Spleen (tissue), 7 donors: ENCODE measurements at regions not wholly inside any gene's neighbourhood (a gene's known extent, or its start where the extent isn't known, plus 50 kb on each side); places are given as distances from the start of the nearest gene placed in this dataset.

Experiments
- POLR2A ChIP-seq, 3 donors: fragments of 450-650 bp; IDR thresholded peaks; one replicate each; pipeline ENCODE4 v1.5.1; 2017; ENCODE audit warnings: antibody characterized with exemption in 3 of 3, mild to moderate bottlenecking in 1 of 3
- POLR2AphosphoS5 ChIP-seq, 3 donors: sonication (generic); formaldehyde crosslinking; IDR thresholded peaks; one replicate each; pipeline ENCODE4 v1.5.1; 2017; ENCODE audit warnings: antibody characterized with exemption in 3 of 3
- TF ChIP-seq, protein P1 (sequence below), 11 experiments: fragments of 200-600 bp in 7 of 11; fragments of 450-650 bp in 4 of 11; sonication (generic) in 4 of 11; IDR thresholded peaks in 8 of 11; conservative IDR thresholded peaks in 3 of 11; 1 replicate in 7 of 11; 2 replicates in 4 of 11; pipeline versions ENCODE4 v1.4.0 to v1.8.0; 2016 to 2021; ENCODE audit warnings: antibody characterized with exemption in 11 of 11, inconsistent platforms in 4 of 11, mild to moderate bottlenecking in 1 of 11
- donor health status: DM: no; HTN: no; CAD: no; lungs with moderate emphysema.
- donor health status: DM: no; HTN: no; CAD: no.
- donor health status: DM: no; HTN: no; CAD: no.

- TF ChIP-seq POLR2A (IDR thresholded peaks at IDR 0.05) (no peak), POLR2AphosphoS5 (IDR thresholded peaks at IDR 0.05) (no peak)
- TF ChIP-seq, protein P1, sequence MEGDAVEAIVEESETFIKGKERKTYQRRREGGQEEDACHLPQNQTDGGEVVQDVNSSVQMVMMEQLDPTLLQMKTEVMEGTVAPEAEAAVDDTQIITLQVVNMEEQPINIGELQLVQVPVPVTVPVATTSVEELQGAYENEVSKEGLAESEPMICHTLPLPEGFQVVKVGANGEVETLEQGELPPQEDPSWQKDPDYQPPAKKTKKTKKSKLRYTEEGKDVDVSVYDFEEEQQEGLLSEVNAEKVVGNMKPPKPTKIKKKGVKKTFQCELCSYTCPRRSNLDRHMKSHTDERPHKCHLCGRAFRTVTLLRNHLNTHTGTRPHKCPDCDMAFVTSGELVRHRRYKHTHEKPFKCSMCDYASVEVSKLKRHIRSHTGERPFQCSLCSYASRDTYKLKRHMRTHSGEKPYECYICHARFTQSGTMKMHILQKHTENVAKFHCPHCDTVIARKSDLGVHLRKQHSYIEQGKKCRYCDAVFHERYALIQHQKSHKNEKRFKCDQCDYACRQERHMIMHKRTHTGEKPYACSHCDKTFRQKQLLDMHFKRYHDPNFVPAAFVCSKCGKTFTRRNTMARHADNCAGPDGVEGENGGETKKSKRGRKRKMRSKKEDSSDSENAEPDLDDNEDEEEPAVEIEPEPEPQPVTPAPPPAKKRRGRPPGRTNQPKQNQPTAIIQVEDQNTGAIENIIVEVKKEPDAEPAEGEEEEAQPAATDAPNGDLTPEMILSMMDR (IDR thresholded peaks at IDR 0.05 in 8 of 11, conservative IDR thresholded peaks at IDR 0.05 in 3 of 11) = no peak
Measured at GRCh38 chr7:12751764-12752163, 64.3 kb downstream of the ARL4A start.
